HG03196 (cell line): ENCODE measurements at regions not wholly inside any gene's neighbourhood (a gene's known extent, or its start where the extent isn't known, plus 50 kb on each side); places are given as distances from the start of the nearest gene placed in this dataset.

Source experiments
- ATAC-seq: cut with Tn5 transposase; IDR thresholded peaks from one replicate; pipeline ENCODE4 v1.9.1; 2021; ENCODE audit not compliant: unreplicated experiment

GRCh38 chr5:133831491-133832224, 136.8 kb downstream of the C5orf15 start:
- ATAC-seq: no peak

- ATAC-seq: no peak
Measured at GRCh38 chr5:133830911-133831310, 137.5 kb downstream of the C5orf15 start.

GRCh38 chr5:133830281-133830680, 138.1 kb downstream of the C5orf15 start:
- ATAC-seq: no peak

DNA sequence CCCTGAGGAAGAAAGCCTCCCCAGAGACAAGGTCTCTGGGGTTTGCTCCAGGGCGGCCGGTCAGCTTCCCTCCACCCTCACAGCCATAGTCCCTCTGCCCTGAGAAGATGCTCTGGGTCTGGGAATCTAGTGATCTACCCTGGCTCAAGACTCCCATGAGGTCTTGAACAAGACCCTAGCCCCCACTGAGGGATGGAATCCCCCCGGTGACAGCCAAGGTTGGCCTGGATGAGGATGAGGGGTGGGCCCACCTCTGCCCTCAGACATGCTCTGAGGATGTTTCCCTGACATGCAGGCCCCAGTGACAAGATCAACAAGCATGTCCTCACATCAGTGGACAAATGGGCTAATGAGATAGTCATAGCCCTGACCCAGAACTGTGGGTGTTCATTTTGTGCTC, 138.6 kb downstream of the C5orf15 start:
- ATAC-seq: no peak

DNA sequence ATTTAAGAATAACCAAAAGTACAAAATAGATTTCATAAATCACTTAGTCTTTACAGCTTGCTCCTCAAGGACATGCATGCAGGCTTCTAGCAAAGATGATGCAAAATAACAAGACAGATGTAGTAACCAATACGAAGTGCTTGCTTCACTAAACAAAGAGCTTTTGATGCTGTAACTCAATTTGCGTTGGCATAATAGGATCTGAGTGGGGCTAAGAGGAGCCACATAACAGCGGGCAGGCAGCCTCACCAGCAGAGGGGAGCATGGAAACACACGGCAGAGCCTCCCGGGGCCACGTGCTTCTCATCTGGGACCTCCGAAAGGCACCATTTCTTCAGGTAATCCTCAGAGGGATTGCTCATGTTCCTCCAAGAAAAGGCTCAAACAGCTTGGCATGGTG, 139.7 kb downstream of the C5orf15 start:
- ATAC-seq: no peak

DNA sequence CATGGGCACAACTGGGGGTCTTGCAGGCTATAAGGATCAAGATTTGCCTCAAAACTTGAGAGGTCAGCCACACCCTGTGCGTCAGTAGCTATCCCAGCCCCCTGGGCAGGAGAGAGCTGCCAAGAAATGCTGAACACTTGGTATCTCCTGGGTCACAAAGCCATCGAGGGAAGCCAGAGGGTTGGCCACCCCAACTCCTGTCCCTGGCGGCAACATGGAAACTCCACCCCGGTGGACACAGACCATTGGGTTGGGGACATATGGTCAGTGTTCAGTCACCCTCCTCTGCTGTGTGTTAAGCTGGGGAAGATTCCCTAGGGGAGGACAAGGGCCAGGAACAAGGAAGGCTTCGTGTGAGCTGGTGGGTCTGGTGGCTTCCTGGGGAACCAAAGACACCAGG, 140.6 kb downstream of the C5orf15 start:
- no peak for ATAC-seq

DNA sequence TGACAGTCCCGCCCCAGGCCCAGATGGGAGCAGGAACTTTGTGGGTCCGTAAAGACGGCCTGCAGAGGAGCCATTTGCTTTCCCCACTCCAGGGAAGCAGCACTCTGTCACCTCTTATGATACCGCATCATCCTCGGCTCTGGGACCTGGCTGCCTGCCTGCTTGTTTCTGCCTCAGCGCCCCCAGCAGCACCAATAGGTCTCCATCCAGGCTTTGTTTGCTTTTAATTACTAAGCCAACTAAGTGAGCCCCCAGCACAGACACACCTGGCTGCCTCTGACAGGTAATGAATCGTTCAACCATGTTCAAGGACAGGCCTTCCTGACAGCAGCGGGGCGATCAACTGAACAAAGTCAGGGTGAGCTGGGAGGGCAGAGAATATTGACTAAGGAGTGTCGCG, 141.4 kb downstream of the C5orf15 start:
- no peak for ATAC-seq

- peak; percentile 35 for ATAC-seq
Measured at GRCh38 chr5:133825631-133826289, 142.7 kb downstream of the C5orf15 start.

DNA sequence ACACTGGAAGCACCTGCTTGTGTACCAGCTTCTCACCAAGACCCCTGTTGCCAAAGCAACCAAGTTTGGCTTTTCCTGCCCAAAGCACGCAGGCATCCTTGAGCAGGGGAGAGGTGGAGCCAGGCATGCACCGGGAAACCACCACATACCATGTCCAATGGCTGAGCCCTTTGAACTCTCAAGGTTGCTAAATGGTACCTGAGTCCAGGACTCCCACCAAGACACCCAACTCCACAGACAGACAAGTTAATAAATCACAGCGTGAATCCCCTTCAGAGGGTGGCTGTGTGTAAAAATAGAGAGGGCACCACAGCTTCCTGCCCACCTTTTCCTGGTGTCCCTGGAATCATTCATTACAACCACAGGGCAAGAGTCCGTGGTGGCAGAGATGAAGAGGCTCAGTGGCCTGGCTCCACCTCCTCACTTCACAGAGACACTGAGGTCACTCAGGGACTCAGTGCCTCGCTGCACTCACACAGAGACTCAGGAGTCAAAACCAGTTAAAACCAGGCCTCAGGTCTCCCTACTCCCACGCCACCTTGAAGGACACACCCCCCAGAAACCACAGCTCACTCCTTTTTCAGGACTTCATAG, 143.7 kb downstream of the C5orf15 start:
- ATAC-seq: peak; percentile 60

- ATAC-seq: no peak
Measured at GRCh38 chr5:133821889-133822288, 146.5 kb downstream of the C5orf15 start.

GRCh38 chr5:133821311-133821741, 147.1 kb downstream of the C5orf15 start:
- no peak for ATAC-seq

DNA sequence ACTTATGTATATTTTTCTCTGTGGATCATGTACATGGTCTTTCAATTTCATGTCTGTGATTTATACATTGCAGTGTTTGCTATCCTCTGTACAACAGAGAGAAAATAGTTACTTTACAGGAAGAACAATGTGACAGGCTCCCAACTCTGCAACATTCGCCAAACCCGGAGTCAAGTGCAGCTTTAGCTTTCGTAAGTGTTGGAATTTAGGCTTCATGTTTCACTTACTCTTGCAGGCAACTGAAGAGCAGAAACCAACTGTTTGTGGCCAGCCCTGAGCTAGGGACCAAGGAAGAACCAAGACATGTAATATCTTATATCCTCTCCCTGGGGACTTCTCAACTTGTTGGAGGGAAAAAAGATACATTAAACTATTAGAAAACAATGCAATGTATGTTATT, 147.9 kb downstream of the C5orf15 start:
- no peak for ATAC-seq

DNA sequence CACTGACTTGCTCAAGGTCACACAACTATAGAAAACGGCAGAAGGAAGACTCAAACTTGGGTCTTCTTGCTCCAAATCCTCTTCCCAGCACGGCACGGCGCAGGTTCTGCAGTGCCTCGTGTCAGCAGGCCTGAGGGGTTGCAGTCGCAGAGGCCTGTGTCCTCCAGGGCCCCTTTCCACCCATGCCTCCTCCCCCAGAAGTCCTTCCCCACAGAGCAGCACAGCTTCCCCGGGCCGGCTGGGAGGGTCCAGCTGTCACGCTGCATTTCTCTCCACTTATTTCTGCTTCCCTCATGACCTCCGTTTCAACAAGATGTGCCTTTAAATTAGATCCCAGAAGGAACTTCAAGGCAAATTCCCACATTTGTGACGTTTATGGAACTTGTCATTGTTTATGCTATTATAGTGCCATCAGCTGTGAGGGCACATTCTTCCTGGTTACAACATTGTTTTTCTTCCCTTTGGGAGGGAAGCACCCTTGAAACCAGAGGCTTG, 148.4 kb downstream of the C5orf15 start:
- no peak for ATAC-seq

DNA sequence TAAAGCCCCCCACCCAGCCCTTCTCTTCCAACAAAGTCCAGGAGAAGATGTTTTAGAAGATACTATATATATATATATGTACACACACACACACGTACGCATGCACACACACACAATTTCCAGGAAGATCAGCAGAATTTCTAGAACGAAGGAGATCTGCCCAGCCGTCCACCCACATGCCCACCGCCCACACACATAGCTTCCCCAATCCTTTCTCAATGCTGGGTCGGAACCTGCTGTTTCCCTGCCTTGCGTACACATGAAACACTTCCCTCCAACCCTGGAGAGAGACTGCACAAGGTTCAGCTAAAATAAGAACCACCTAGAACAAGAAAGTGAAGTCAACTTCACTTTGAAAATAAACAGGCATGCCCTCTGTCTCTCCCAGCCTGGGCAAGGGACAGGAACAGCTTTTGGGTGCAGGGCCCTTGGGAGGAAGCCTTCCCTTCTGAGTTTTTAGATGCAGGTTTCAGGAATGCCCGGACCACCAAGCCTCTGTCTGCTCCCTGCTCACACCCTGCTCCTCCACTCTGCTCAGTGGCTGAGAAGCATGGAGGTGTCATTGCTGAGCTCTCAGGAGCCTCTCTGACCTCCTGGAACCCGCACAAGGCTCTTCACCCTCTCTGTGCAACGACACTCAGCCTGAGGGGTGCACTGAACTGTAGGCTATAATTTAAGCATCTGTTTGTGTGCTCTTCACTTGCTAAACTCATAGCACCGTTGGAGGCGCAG, 149.4 kb downstream of the C5orf15 start:
- no peak for ATAC-seq

GRCh38 chr5:133818031-133818431, 150.4 kb downstream of the C5orf15 start:
- no peak for ATAC-seq

DNA sequence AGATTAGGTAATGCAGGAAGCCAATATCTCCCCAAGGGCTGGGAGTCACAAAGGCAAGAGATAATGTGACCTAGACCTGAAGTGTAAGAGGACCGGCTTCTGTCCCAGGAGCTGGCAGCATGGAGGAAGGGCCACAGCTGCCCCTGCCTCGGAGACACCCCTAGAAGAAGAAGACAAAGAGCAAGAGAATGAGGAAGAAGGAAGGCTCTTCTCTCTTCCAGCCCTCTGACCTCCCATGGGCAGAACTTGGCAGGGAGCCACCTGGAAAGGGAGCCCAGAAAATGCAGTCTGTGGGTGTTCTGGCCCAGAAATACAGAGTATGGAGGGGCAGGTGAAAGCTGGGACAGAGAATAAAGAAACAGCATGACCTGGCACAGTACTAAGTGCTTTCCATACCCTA, 151.0 kb downstream of the C5orf15 start:
- no peak for ATAC-seq

- ATAC-seq: no peak
Measured at GRCh38 chr5:133816791-133817190, 151.6 kb downstream of the C5orf15 start.

DNA sequence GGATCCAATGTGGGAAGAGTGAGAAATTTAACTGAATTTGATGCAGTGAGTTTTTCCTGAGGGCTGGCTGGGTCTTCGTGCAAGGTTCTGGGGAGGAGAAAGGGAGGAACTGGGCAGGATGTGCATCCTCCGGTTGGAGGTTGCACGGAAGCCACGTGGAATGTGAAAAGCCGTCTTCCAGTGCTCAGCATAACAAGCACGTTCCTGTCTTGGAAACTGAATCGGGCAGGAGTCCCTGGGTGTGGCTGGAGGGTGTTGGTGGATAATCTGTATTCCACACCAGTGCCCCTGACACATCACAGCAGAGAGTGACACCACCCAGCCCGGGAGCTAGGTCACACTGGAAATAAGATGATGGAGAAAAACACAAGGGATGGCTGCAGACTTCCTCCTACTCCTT, 154.3 kb downstream of the C5orf15 start:
- no peak for ATAC-seq

DNA sequence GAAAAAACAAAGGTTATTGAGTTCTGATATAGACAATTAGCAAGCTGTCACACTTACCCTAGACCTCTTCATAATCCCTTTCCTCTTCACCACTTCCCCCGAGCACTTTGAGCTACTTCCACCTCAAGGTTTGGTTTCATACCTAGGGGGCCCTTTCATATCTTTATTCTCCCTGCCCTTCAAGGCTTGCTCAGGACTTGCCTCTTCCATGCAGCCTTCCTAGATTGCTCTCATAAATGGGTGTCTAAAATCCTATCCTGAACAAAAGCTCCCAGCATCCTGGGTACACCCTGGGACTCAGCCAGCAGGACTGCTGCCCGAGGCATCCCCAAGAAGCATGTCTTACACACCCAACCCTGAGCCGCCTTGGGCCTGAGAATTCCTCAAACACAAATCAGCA, 157.3 kb downstream of the C5orf15 start:
- no peak for ATAC-seq

DNA sequence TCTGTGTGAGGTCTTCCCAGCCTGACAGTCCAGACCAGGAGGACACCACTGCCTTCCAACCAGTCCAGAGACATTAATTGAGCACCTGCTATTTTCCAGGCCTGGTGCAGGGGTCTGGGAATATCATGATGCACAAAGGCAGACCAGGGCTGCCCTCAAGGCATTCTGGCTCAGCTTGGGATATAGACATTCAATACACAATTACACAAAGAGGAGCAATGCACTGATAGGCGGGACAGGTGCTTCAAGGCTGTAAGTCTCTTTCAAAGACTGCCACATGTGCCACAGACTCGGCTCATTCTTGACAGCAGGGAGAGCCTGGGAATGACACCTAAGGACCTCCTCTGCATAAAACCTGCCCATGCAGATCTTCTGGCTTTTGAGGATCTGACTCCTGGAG, 158.6 kb downstream of the C5orf15 start:
- ATAC-seq: no peak

GRCh38 chr5:133807348-133807747, 161.1 kb downstream of the C5orf15 start:
- no peak for ATAC-seq
